ENCODE measurements at regions not wholly inside any gene's neighbourhood (a gene's known extent, or its start where the extent isn't known, plus 50 kb on each side); places are given as distances from the start of the nearest gene placed in this dataset.

GRCh38 chr5:4309026-4309425 lies 713.4 kb downstream of the IRX1 start:
- TF ChIP-seq CTCF (IDR thresholded peaks at IDR 0.05) (no peak), ZFX (IDR thresholded peaks at IDR 0.05; ENCODE audit: borderline replicate concordance) (no peak)

Measured in 22Rv1 (cell line).